GM19351 (cell line): ENCODE measurements at regions not wholly inside any gene's neighbourhood (a gene's known extent, or its start where the extent isn't known, plus 50 kb on each side); places are given as distances from the start of the nearest gene placed in this dataset.
"Not testable (repeated sequence)": the region's sequence is repeated elsewhere in the genome, so short reads cannot be mapped to it uniquely, and the experiment has no call there.

ENCODE experiments used
- ATAC-seq: cut with Tn5 transposase; IDR thresholded peaks from one replicate; pipeline ENCODE4 v1.9.1; 2021; ENCODE audit warnings: mild to moderate bottlenecking, moderate library complexity; ENCODE audit not compliant: unreplicated experiment

DNA sequence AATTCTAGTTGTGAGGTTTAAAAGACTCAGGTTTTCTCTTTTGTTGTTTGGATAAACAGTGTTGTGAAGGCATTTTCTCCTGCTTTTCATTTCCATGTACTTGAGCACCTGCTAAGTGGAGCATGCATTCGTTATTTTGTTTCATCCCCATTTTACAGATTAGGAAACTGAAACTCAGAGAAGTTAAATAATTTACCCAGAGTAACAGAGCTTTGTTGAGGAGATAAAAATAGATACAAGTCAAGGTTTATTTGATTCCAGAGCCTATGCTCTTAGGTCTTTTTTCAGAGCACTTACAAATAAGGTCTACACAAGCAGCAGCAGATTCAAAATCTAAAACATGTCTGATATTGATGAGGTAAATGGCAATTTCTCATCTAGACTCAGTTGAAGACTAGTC is 254.7 kb upstream of the PTBP2 start:
- no peak for ATAC-seq

DNA sequence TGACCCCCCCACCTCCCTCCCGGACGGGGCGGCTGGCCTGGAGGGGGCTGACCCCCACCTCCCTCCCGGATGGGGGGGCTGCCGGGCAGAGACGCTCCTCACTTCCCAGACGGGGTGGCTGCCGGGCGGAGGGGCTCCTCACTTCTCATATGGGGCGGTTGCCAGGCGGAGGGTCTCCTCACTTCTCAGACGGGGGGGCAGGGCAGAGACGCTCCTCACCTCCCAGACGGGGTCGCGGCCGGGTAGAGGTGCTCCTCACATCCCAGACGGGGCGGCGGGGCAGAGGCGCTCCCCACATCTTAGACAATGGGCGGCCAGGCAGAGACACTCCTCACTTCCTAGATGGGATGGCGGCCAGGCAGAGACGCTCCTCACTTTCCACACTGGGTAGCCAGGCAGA is 251.9 kb upstream of the PTBP2 start:
- not testable (repeated sequence) for ATAC-seq

DNA sequence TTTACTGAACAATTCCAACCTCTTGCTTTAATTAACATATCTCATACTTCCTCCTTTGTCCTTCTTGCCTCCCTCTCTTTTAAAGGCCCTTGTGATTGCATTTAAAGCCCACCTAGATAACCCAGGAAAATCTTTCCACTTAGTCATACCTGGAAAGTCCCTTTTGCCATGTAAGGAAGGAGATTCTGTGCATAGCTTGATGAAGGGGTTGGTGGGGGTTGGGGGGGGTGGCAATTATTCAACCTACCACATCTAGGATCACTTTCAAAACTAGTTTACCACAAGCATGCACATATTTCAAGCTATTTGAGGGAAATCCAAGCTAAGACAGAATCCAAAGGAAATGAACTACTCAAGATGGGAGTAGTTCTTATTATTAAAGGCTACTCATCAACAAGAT is 249.1 kb upstream of the PTBP2 start:
- no peak for ATAC-seq

DNA sequence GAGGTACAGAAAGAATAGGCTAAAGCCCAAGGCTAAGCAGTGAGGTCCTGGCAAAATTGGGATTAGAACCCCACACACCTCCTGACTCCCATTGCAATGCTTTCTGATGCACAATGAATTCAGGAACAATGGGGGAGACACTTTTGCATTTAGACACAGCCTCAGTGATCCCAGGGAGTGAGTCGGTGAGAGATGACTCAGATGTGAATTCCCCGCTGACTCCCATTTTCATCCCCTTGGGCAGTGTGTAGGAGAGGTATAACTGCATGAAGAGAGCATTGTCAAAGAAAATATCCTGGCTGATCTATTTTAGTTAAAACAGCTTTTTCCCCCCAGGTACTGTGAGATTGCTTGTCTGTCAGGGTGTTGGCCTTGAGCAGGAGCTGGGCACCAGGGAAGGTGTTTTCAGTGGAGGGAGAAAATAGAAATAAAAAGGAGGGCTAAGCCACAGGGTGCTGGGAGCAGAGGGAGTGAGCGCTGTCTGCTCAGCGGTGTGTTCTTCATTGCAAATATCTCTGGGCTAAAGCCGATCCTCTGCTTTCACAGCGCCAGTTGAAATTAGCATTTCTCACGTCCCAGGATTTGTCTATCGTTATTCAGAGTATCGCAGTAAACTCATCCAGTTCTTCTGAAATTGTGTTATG is 247.7 kb upstream of the PTBP2 start:
- ATAC-seq = no peak

DNA sequence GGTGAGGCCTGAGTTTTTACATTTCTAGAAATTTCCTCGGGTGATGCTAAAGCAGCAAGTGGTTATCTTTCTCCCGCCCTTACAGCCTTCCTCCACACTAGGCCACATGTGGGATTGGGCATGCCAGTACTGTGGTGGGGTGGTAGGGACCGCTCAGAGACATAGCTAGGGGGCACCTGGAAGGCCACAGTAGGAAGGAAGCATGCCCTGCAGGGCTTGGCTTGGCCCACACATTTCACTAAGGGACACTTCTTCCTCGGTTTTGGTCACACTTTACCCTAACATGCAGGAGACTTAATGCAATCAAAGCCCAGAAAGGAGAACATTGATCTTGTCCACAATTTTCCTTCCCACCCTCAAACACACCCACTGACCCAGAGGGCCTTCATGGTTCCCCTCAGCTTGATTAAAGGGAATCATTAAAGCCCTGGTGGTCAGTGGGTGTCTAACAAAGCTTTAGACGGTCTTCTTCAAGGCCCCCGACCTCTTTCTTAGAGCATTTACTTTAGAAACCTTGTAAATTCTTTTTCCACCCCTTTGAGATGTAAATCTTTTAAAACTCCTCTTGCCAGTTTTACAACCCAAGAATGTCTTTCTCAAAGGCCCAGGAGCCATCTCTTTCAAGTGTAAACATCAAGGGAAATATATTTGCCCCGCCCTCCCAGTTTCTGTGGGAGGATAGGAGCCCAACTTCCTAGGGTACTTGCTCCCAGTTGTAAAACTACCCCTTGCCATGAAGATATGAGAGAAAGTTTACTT is 246.4 kb upstream of the PTBP2 start:
- no peak for ATAC-seq

DNA sequence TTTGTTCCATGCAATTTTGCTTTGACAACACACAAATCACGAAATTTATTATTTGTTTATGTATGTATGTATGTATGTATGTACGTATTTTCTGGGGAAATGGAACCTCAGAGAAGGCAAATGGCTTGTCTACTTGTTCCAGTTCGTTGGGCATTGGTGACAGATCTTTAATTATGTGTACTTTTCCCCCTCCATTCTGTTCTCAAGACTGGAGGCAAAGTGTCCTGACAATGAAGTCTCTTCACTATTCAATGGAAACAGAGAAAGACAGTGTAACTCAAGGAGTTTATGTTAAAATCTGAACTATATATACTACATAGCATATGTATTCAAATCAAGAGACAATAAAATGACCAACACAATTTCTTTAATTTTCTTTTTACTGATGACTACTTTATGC is 245.7 kb upstream of the PTBP2 start:
- no peak for ATAC-seq

DNA sequence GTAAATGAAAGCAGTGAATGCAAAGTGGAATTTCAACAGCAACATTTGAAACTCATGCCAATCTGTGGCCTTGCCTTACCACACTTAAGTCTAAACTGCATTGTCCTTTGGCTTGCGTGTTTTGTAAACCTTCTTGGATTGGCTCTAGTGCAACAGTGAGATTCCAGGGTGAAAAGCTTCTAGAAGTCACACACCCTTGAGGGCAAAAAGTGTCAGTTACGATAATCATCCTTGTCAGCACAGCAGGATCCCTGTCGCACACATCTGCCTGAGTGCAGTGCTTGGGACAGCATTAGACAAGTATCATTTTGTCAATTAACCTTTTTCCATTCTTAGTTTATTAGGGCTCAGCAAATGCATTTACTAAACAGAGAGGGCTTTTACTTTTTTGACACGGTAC is 243.4 kb upstream of the PTBP2 start:
- no peak for ATAC-seq

DNA sequence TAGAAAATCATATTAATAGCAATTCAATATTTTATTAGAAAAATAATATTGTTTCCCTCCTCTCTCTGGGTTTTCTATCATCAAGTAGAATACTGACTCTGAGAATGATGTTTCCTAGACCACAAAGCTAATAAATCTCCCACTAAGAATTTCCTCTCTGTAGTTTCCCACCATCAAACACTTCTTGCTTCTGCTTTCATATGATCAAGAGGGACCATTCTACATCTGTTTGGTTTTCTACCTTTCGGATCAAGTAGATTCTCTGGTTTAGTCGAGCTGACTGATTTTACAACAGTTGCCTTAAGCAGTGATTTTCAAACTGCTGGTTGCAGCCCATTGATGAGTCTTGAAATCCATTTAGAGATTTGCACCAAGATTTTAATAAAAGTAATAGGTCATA is 240.2 kb upstream of the PTBP2 start:
- ATAC-seq = no peak

DNA sequence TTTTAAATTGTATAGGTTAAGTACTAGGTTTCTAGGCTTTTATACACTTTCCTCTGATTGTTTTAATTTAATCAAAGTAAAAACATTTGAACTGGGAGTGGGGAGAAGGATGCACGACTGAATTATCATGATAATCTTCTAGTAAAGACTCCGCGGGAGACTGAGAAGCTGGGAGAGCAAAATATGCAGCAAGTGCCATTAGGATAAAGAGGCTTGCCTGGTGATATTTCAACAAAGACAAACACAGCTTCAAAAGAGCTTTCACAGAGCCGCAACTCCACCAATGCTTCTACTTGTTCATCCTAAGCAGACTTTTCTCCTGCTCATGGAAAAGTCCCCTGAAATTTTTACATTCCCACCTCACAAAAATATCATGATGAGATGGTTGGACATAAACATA is 239.0 kb upstream of the PTBP2 start:
- no peak for ATAC-seq

DNA sequence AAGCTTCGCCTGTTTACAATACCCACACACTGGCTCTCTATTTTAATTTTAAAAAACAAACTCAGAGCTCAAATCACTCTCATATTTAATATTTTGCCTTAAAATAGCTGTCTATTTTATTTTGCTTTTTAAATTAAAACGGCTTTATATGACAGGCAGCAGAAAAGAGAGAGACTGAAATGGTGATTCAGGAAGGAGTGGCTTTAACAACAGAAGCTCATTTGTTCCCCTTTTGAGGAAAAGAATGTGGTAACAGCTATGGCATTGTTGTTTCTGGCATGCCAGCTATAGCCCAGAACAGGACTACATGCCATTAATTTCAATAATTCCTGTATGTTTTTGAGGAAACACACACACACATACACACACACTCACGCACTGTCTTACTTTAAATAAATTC is 234.2 kb upstream of the PTBP2 start:
- ATAC-seq = no peak

DNA sequence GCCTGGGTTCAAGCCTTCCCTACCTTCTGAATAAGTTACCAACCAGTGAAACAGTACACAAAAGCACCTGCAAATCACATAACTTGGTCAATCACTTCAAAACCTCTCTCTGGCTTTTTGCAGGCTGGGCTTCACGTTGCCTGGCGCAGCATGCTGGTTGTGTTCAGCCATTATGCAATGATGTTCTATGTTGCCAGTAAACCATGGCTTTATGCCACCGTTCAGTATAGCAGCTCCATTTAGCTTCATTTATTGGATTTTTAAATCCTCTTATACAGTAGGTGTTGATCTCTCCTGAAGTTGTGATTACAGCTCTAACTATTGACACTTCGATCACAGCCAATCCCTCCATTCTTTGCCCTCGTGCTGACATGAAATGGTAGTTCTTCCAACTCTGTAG is 233.6 kb upstream of the PTBP2 start:
- no peak for ATAC-seq

DNA sequence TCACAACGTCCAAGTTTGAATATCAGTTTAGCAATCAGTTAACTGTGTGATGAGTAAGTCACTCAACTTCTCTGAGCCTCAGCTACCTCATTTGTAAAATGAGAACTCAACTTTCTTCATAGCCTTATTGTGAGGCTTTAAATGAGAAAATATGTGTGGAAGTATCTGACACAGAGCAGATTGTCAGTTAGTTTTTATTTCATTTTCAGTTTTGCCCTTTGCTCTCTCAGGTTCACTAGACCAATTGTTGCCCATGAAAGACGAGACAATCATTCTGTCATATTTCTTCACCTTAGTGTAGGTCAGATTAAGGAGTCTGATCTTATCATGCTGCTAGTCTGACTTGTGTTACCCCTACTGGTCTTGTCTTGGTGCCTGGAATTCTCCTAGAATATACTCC is 232.8 kb upstream of the PTBP2 start:
- ATAC-seq = peak; percentile 56

DNA sequence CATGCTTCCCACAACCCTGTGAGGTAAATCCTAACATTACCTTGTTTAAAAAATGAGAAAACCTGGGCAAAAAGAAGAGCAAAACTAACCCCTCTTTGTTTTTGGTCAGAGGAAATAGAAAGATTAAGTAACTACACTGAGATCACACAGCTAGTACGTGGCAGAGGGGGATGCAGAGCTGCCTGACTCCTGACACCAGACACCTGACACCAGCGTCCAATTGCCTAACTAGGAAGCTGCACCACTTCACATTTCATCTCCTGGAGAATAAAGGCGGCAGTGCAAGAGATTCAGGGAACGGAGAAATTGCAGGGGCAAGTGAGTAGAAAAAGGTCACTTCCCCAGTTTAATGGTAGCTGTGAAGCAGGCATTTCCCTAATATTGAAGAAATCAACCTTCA is 229.3 kb upstream of the PTBP2 start:
- no peak for ATAC-seq

DNA sequence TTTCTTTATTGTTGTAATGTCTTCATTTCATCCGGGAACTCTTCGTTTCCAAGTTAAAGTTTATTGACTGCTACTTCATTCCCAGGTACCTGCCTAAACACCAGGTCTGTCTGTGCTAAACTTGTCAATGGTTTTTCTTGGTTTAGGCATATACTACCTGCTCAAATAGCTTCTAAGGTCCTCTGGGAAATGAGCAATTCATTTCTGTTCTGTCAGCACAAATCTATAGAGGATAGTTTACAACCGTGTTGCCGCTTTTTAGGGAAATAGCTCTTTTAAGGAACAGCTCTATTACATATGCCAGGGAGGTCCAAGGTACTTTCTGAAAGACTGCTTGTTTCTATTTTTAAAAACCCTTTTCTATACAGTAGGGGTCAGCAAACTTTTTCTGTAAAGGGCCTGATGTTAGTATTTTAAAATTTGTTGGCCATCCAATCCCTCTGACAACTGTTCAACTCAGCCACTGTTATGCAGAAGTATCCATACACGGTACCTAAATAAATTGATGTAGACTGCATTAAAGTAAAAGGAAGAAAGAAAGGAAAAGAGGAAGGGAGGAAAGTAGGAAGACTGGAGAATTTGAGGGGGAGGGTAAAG is 222.7 kb upstream of the PTBP2 start:
- ATAC-seq = no peak

DNA sequence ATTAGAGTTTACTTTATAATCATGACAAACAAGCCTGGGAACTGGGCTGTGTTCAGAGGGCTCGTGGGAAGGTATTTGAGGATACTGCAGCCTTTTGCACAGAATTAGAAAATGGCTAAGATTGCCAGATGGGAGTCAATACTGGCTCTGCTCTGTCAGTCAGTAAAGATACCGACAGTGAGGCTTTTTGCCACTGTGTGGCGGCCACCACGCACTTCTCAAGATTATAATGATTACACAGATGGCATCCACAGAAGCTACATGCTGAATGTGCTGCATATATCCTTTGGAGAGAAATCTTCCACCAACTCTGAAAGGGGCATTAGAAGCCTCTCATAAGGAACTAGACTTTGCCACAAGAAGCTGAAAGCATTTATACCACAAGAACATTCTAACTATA is 213.4 kb upstream of the PTBP2 start:
- no peak for ATAC-seq

DNA sequence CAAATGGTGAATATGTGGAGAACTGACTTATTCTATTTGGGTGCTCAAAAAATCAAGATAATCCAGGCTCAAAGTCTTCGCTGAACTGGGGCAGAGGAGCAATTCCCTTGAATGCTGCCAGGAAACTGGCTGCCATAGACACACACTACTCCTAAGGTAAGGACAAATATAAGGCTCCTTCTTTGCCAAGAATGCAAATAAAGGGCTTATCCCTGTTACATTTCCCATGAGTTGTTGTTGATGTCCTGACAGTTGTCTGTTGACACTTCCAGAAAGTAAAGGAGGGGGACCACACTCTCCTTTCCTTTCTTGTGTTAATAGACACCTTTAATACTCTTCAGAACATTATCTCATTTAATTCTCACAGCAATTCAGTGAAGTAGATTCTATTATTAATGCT is 212.2 kb upstream of the PTBP2 start:
- ATAC-seq = no peak

DNA sequence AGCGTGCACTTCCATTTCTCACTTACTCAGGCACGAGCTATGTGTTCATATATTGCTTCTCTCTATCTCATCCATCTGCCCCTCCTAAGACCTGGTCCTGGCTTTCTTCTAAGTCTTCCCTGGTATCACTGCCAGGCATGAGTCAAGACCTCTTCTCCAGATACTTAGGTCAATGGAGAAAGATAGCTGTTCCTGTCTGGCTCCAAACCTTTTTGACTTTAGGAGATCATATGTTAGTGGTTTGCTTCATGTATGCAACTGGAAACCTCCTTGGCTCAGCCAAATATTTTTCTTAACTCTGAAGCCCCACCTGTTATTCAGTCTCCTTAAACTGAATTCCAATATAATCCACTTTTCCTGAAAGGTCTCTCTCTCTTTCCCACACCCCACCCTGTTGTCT is 211.6 kb upstream of the PTBP2 start:
- ATAC-seq = no peak

DNA sequence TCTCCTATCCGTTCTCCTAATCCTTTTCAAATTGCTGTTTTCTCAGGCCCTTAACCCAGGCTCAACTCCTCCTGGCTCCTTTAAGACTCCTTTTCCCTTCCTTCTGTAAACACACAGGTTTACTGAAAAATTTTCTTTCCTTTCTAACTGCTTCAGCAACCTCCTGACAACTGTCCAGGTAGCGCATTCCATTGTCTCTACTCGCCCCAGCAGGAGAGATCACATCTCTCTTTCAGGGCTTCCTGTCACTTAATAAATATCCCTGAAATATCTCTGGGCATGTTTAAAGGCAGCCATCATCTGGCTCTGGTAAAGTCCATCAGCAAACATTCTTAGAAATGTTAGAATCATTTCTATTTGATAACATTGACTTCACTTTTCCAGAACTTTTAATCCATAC is 211.2 kb upstream of the PTBP2 start:
- no peak for ATAC-seq

DNA sequence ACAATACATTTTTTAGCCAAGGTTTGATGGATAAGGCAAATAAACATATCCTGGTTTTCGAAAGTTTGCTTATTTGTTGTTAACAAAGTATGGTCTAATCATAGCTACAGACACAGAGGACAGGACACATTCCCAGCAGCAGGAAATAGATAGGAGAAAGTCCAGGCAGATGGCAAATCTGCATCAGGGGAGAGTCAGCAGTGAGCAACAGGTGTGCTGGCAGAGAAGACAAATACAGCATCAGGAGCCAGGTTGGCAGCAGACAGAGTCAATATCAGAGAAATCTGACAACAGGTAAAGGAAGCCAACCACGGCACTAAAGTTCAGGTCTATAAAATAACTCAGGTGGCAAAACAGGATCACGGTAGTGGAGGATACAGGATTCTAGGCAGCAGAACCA is 210.7 kb upstream of the PTBP2 start:
- no peak for ATAC-seq

DNA sequence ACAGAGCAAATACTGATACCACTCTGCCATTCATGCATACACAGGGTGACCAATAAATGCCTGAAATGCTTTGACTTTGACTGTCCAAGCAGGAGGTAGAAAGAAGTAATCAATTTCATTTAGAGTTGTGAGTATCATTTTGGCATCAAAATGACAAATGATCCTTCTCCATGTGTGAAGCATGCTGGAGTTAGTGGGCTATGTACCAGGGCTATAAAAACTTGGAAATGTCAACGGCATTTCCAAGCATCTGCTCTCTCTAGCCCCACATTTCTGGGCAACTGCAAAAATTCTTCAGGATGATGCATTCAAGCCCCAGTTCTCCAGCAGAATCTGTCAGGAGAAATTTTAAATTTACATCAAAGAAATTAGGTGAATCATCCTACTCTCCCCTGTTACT is 208.4 kb upstream of the PTBP2 start:
- ATAC-seq = no peak

DNA sequence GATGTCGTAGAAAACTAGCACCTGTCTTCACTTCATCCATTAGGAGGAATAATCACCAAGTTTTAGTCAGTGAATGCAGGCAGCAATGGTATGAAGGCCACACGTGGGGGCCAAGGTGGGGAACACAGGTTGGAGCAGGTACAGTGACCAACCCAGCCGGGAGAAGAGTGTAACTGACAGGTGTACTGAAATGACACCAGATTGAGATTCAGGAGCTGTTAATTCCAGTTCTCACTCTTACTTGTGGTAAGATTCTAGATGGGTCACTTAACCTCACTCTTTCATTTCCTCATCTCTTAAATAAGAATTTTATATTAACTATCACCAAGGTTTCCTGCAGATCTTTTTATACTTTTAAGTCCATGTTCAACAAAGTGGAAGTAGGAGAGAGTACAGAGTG is 206.2 kb upstream of the PTBP2 start:
- ATAC-seq = peak; percentile 93

DNA sequence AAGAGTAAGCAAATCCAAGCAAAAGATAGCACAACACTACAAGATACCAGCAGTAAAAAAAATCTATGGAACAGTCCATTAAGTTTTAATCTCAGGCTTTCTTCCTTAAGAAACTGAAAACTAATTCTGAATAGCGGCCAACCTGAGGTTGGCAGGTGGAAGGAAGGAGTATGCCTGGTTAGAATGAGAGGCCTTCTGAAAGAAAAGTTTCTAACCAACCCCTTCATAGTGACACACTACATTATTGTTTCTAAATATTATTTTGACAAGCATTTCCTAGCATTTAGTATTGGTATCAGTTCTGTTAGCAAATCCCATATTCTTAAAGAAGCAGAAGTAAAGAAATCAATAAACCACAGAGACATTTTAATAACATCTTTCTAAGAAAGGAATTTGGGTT is 205.7 kb upstream of the PTBP2 start:
- ATAC-seq = peak; percentile 47
